ENCODE measurements at regions not wholly inside any gene's neighbourhood (a gene's known extent, or its start where the extent isn't known, plus 50 kb on each side); places are given as distances from the start of the nearest gene placed in this dataset.
"Not testable (repeated sequence)": the region's sequence is repeated elsewhere in the genome, so short reads cannot be mapped to it uniquely, and the experiment has no call there.

DNA sequence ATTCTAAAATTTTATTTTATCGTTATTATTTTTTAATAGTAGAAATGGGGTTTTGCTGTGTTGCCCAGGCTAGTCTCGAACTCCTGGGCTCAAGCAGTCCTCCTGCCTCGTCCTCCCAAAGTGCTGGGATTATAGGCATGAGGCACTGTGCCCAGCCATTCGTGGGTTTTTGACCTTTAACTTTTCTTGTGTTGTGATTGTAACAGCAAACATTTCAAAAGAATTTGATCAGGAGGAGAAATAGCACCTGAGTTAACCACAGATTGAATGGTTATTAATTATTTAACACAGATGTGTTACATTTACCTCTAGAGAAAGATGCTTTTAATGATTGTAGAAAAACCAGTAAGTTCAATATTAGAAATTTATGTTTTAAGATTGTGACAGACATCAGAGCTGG is 132.0 kb downstream of the HAUS1 start:
- DNase-seq (ENCODE audit: low read depth in 2 of 2) = no peak
- TF ChIP-seq, protein P1, sequence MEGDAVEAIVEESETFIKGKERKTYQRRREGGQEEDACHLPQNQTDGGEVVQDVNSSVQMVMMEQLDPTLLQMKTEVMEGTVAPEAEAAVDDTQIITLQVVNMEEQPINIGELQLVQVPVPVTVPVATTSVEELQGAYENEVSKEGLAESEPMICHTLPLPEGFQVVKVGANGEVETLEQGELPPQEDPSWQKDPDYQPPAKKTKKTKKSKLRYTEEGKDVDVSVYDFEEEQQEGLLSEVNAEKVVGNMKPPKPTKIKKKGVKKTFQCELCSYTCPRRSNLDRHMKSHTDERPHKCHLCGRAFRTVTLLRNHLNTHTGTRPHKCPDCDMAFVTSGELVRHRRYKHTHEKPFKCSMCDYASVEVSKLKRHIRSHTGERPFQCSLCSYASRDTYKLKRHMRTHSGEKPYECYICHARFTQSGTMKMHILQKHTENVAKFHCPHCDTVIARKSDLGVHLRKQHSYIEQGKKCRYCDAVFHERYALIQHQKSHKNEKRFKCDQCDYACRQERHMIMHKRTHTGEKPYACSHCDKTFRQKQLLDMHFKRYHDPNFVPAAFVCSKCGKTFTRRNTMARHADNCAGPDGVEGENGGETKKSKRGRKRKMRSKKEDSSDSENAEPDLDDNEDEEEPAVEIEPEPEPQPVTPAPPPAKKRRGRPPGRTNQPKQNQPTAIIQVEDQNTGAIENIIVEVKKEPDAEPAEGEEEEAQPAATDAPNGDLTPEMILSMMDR (IDR thresholded peaks at IDR 0.05; ENCODE audit: low read depth, low read length) = no peak
- no peak overlapping the region for H3K4me3 ChIP-seq (replicated peaks in 1 of 2; ENCODE audit: low read depth in 2 of 2, low read length in 2 of 2)

DNA sequence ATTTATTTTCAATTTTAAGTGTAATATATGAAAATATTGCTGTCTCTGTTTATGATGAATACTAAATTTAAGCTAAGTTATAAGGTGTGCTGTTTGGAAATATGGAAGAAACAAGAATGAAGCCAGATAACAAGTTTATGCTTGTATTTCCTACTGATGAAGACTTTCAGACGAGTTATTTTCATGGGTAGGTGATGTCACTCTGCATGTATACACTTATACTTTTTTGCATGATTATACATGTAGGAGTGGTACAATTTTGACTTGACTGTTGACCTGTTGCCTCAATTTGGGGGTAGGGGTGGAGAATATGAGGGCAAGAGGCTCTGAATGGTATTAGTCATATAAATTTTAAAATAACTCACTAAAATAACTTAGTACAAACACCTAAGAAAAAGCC is 133.7 kb downstream of the HAUS1 start:
- TF ChIP-seq, protein P1 (IDR thresholded peaks at IDR 0.05; ENCODE audit: low read depth, low read length) = no peak
- no peak for DNase-seq (ENCODE audit: low read depth in 2 of 2)
- H3K4me3 ChIP-seq (replicated peaks in 1 of 2; ENCODE audit: low read depth in 2 of 2, low read length in 2 of 2) = no peak overlapping the region

DNA sequence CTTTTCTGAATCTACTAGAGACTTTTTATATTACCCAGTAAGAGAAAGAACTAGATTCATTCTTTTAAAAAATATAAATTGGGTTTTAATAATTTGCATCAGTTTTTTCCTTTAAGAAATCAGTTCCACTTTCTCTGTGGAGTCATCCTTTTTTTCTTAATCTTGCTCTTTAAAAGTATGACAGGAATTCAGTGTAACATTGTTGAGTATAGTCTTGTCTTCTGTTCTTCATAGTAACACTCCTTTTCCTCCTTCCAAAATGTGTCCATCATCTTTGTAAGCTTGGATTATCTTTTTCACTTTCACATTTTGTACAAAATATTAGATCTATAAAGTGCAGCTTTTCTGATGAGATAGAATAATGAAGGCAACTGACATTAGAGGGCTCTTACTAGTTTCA is 135.4 kb downstream of the HAUS1 start:
- DNase-seq (ENCODE audit: low read depth in 2 of 2) = peak in 1 of 2 donors; percentile 10
- TF ChIP-seq, protein P1 (IDR thresholded peaks at IDR 0.05; ENCODE audit: low read depth, low read length) = no peak
- H3K4me3 ChIP-seq (replicated peaks in 1 of 2; ENCODE audit: low read depth in 2 of 2, low read length in 2 of 2) = no peak overlapping the region

DNA sequence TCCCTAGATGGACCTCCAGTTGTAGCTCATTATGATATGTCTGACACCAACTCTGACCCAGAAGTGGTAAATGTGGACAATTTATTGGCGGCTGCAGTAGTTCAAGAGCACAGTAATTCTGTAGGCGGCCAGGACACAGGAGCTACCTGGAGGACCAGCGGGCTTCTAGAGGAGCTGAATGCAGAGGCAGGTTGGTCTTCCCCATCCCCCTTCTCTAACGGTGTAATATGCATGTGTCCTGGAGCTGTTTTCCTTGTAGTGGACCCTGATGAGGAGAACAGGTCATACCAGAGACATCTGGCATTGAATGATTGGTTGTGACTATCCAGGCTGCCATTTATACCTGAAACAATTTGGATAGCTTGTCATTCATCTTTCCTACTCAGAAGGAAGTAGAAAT is 135.8 kb downstream of the HAUS1 start:
- DNase-seq (ENCODE audit: low read depth in 2 of 2) = no peak
- TF ChIP-seq, protein P1 (IDR thresholded peaks at IDR 0.05; ENCODE audit: low read depth, low read length) = no peak
- no peak overlapping the region for H3K4me3 ChIP-seq (replicated peaks in 1 of 2; ENCODE audit: low read depth in 2 of 2, low read length in 2 of 2)

DNA sequence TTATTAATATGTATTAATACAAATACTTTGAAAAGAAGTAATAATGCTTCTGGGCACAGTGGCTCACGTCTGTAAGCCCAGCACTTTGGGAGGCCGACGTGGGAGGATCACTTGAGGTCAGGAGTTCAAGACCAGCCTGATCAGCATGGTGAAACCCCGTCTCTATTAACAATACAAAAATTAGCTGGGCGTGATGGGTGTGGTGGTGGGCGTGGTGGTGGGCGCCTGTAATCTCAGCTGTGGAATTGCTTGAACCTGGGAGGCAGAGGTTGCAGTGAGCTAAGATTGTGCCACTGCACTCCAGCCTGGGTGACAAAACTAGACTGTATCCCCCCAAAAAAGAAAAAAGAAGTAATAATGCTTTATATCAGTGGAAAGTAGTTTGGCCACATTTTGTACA is 137.2 kb downstream of the HAUS1 start:
- not testable (repeated sequence) for H3K4me3 ChIP-seq (replicated peaks in 1 of 2; ENCODE audit: low read depth in 2 of 2, low read length in 2 of 2); DNase-seq (ENCODE audit: low read depth in 2 of 2)

DNA sequence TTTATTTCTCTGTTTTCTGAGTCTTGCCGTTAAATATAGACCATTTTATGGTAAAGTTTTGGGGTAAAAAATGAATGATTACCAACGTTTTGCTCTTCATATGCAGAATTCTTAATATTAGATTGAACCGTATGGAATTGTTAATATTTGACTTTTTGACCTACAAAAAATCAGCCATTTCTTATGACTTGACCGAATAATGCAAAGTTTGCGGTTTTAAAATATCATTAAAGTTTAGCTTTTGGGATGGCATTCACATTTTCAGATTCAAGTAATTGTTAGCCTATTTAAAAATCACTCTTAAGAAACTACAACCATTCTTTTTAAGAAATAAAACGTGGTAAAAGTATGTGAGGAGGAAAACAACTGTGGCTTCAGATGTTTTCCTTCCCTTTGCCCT is 138.0 kb downstream of the HAUS1 start:
- TF ChIP-seq, protein P1 (IDR thresholded peaks at IDR 0.05; ENCODE audit: low read depth, low read length) = no peak
- H3K4me3 ChIP-seq (replicated peaks in 1 of 2; ENCODE audit: low read depth in 2 of 2, low read length in 2 of 2) = no peak overlapping the region
- DNase-seq (ENCODE audit: low read depth in 2 of 2) = no peak

DNA sequence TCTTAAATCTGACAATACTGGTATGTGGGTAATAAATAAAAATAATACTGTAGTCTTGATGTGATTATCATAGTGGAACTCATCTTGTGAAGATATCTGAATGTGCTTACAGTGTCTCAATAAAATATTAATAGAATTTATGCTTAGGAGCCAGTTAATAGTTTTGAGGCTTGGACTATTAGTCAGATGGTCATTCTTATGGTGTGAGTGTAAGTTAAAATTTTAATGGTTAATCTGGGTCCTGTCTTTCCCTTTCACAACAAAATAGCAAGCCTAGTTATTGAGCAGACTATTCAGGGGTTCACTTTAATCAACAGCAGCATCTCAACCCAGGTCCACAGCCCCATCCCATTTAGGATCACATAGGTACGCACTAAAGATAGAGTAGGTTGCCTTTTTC is 138.9 kb downstream of the HAUS1 start:
- H3K4me3 ChIP-seq (replicated peaks in 1 of 2; ENCODE audit: low read depth in 2 of 2, low read length in 2 of 2) = no peak overlapping the region
- TF ChIP-seq, protein P1 (IDR thresholded peaks at IDR 0.05; ENCODE audit: low read depth, low read length) = no peak
- peak in 1 of 2 donors; percentile 9 for DNase-seq (ENCODE audit: low read depth in 2 of 2)
